PC-9 (cell line): ENCODE measurements at regions not wholly inside any gene's neighbourhood (a gene's known extent, or its start where the extent isn't known, plus 50 kb on each side); places are given as distances from the start of the nearest gene placed in this dataset.

Experiments
- EZH2 ChIP-seq: fragments of 200-600 bp; sonication (generic); IDR thresholded peaks from 2 replicates; pipeline ENCODE4 v1.8.0; 2017; ENCODE audit warnings: antibody characterized with exemption, low read depth
- TF ChIP-seq, protein P1 (sequence below): fragments of 200-600 bp; sonication (generic); conservative IDR thresholded peaks from 2 replicates; pipeline ENCODE4 v1.6.1; 2017; ENCODE audit warnings: mixed run types, antibody characterized with exemption, mild to moderate bottlenecking, moderate library complexity

- TF ChIP-seq, protein P1, sequence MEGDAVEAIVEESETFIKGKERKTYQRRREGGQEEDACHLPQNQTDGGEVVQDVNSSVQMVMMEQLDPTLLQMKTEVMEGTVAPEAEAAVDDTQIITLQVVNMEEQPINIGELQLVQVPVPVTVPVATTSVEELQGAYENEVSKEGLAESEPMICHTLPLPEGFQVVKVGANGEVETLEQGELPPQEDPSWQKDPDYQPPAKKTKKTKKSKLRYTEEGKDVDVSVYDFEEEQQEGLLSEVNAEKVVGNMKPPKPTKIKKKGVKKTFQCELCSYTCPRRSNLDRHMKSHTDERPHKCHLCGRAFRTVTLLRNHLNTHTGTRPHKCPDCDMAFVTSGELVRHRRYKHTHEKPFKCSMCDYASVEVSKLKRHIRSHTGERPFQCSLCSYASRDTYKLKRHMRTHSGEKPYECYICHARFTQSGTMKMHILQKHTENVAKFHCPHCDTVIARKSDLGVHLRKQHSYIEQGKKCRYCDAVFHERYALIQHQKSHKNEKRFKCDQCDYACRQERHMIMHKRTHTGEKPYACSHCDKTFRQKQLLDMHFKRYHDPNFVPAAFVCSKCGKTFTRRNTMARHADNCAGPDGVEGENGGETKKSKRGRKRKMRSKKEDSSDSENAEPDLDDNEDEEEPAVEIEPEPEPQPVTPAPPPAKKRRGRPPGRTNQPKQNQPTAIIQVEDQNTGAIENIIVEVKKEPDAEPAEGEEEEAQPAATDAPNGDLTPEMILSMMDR, result no peak
- TF ChIP-seq EZH2, result no peak
These were observed 124.1 kb upstream of the WDR1 start for GRCh38 chr4:10240691-10241090.
